KBM-7 (cell line): ENCODE measurements at regions not wholly inside any gene's neighbourhood (a gene's known extent, or its start where the extent isn't known, plus 50 kb on each side); places are given as distances from the start of the nearest gene placed in this dataset.
"Not testable (repeated sequence)": the region's sequence is repeated elsewhere in the genome, so short reads cannot be mapped to it uniquely, and the experiment has no call there.

Experiments used
- DNase-seq: peaks from one replicate; pipeline ENCODE4 v3.0.0-alpha.2; 2015
- in situ Hi-C: fragments of 300-500 bp; cut with MboI; formaldehyde crosslinking; loops from 2 replicates; pipeline ENCODE4 v1.14.3; 2020; ENCODE audit warnings: low sequenced_read_pairs, low pct_unique_long_range_greater_than_20kb, mixed read lengths

DNA sequence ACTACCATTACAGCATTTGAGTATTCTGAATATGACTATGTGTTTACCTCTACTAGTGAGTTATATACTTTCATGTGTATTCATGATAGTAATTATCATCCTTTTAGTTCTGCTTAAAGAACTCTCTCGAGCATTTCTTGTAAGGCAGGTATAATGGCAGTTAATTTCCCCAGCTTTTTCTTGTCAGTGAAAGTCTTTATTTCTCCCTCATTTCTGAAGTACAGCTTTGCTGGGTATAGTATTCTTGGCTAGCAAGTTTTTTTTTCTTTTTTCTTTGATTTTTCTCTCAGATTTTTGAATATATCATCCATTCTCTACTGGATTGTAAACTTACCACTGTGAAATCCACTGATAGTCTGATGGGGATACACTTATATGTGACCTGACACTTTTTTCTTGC, 165.9 kb upstream of the ARHGAP5 start:
- no peak for DNase-seq
- in situ Hi-C loops: no loop called here

DNA sequence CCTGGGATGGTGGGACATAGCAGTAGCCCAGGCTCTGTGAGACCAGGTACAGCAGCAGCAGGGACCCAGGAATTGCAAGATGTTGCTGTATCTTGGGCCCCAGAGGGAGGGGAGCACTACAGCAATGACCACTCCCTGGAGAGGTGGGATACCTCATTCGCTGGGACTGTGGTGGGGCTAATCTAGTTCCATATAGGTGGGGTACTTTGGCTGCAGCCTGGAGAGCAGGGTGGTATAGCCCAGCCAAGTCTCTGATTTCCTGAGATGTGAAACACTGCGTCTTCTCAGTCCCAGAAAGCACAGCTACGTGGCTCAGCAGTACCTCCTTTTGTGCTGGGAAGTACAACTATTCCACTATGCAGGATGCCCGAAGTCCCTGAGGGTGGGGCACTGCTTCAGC, 163.7 kb upstream of the ARHGAP5 start:
- in situ Hi-C loops: no loop called here
- DNase-seq: no peak

DNA sequence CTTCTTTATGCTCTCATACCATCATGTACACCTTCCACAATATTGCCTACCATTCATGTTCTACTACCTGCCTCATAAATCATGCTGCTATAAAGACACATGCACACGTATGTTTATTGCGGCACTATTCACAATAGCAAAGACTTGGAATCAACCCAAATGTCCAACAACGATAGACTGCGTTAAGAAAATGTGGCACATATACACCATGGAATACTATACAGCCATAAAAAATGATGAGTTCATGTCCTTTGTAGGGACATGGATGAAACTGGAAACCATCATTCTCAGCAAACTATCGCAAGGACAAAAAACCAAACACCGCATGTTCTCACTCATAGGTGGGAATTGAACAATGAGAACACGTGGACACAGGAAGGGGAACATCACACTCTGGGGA, 158.8 kb upstream of the ARHGAP5 start:
- DNase-seq, in situ Hi-C loops: not testable (repeated sequence)

GRCh38 chr14:31920001-31920400, 157.1 kb upstream of the ARHGAP5 start:
- in situ Hi-C loops: no loop called here
- DNase-seq: no peak

GRCh38 chr14:31920989-31921650, 156.0 kb upstream of the ARHGAP5 start:
- no peak for DNase-seq
- in situ Hi-C loops: no loop called here

DNA sequence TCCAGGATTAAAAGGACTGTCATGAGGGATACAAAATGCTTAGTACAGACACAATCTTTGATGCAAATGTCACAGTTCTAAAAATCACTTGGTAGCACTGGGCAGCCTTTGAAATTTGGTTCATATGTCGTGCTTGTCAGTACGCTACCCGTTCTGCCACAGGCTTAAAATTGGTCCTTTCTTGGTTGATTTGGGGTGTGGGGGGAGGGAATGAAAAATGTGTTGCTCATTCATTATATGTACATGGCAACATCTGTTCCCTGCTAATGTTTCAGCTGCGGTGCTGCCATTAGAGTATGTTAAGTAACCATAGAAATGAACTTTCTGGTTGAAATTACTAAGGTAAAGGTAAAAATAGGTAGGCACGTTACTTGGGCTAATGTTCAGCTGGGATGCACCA, 155.4 kb upstream of the ARHGAP5 start:
- no peak for DNase-seq
- in situ Hi-C loops: no loop called here

GRCh38 chr14:31926123-31926522, 151.0 kb upstream of the ARHGAP5 start:
- in situ Hi-C loops: loop anchor here (25.0 kb wide), 1 partner anchor 336 kb away; no protein-coding TSS in a partner anchor
- DNase-seq: peak; percentile 54

DNA sequence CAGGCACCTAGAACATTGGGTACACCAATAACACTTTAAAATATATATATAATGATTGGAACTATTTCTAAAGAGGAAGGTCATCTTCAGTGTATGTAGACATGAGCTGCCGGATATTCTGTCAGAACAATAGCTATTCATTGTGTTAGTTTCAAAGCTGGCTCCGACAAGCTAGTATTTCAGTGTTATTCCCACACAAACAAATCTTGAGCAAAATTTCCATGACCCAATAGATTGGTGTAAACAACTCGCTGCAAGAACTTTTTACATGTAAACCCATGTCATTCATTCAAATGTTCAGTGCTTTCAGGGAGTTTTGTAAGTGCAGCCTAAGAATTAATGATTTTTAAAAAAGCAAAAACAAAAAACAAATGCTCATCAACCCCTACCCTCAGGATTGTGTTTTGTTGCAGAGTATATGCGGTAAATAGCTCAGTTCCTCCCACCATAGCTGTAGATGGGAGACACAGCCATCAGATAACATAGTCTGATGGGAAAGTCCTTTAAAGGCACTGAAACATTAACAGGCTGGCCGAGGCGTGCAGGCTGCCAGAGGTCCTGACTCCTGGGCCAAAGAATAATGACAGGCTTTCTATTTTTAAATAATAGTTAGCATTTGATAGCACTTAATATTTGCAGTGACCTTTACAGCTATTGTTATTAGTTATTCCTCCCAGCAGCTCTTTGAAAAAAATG, 150.3 kb upstream of the ARHGAP5 start:
- DNase-seq: no peak
- in situ Hi-C loops: loop anchor here (25.0 kb wide), 1 partner anchor 336 kb away; no protein-coding TSS in a partner anchor

DNA sequence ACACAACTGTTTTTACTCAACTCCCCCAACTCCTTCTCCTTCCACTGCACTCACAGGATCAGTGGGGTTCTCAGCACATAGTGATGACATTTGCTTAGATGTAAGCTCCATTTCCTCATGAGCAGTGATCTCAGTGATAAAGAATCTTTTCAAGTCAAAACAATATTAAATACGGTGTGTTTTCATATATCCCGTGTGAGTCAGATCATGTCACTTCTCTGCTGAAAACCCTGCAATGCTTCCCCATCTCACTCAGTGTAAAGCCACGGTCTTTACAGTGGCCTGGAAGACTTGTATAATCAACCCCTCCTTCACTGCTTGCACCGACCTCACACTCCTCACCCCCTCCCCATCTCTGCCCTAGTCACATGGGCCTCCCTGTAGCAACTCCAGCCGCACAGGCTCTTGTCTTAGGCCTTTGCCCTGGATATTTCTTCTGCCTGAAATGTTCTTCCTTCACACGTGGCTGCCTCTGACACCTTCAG, 149.7 kb upstream of the ARHGAP5 start:
- in situ Hi-C loops: loop anchor here (25.0 kb wide), 1 partner anchor 335 kb away; no protein-coding TSS in a partner anchor
- DNase-seq: no peak

DNA sequence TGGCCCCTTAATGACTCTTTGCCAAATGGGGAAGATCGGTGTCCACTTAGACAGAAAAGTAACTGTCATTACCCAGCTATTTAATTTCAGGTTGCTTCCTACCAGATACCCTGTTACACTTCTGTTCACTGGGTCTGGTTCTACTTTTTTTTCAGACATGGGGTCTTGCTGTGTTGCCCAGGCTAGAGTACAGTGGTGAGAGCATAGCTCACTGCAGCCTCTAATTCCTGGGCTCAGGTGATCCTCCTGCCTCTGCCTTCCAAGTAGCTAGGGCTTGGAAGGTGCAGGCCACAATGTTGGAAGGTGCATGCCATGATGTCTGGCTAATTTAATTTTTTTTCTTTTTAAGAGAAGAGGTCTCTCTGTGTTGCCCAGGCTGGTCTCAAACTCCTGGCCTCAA, 147.0 kb upstream of the ARHGAP5 start:
- DNase-seq: no peak
- in situ Hi-C loops: loop anchor here (25.0 kb wide), 1 partner anchor 332 kb away; no protein-coding TSS in a partner anchor

GRCh38 chr14:31930493-31931240, 146.4 kb upstream of the ARHGAP5 start:
- DNase-seq: no peak
- in situ Hi-C loops: loop anchor here (25.0 kb wide), 1 partner anchor 332 kb away; no protein-coding TSS in a partner anchor

- DNase-seq: no peak
- in situ Hi-C loops: loop anchor here (25.0 kb wide), 1 partner anchor 330 kb away; no protein-coding TSS in a partner anchor
These were observed 144.4 kb upstream of the ARHGAP5 start for GRCh38 chr14:31932675-31933074.

DNA sequence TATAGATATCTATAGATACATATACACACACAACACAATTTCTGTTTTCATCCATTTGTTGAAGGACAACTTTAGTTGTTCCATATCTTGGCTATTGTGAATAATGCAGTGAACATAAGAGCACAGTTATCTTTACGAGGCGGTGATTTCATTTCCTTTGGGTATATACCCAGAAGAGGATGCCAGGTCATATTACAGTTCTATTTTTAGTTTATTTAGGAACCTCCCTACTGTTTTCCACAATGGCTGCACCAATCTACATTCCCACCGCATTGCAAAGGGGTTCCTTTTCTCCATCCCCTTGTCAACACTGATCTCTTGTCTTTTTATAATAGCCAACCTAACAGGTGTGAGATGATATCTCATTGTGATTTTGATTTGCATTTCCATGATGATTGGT, 143.4 kb upstream of the ARHGAP5 start:
- in situ Hi-C loops: loop anchor here (25.0 kb wide), 1 partner anchor 329 kb away; no protein-coding TSS in a partner anchor
- no peak for DNase-seq

DNA sequence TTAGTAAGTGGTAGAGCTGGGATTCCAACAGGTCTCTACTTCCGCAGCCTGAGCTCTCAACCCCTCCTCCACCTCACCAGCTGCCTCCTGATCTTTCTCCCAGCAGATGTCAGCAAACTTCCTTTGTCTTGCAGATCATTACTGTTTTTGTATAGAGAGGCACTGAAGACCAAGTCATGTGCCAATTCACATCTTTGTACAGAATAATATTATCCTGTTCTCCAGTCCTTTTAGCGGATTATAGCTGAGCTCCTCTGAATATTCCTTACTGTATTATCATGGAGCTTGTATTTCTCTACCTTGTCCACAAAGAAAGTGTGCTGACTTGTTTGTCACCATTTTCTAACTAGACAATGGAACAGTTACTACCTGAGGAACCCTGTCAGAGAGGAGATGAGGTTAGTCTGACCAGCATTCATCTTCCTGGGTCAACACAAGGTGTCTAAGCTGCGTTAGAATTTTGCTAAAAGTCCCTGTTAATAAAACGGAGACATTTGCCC, 142.3 kb upstream of the ARHGAP5 start:
- in situ Hi-C loops: loop anchor here (25.0 kb wide), 1 partner anchor 327 kb away; no protein-coding TSS in a partner anchor
- peak; percentile 62 for DNase-seq

- in situ Hi-C loops: loop anchor here (25.0 kb wide), 1 partner anchor 327 kb away; no protein-coding TSS in a partner anchor
- no peak for DNase-seq
These were observed 141.7 kb upstream of the ARHGAP5 start for GRCh38 chr14:31935391-31935790.

- no peak for DNase-seq
- in situ Hi-C loops: loop anchor here (25.0 kb wide), 1 partner anchor 326 kb away; no protein-coding TSS in a partner anchor
These were observed 141.0 kb upstream of the ARHGAP5 start for GRCh38 chr14:31936115-31936514.

GRCh38 chr14:31937730-31938346, 139.3 kb upstream of the ARHGAP5 start:
- in situ Hi-C loops: loop anchor here (25.0 kb wide), 1 partner anchor 324 kb away; no protein-coding TSS in a partner anchor
- no peak for DNase-seq

DNA sequence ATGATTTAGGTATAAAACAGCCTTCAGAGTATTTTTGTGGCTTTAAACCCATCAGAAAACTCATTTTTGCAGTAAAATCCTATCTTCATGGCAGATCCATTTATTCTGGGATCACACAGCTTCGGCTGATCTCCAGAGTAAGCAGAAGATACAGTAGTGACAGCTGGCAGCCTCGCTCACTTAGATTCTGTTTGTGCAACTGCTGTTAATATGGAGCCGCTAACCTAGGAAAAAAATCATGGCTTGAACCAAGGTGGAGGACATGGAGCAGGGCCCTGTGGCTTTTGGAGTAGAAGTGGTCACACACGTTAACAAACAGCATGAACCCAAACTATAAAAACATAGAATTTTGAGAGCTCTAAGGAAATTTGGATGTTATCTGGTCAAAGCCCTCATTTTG, 137.2 kb upstream of the ARHGAP5 start:
- DNase-seq: no peak
- in situ Hi-C loops: loop anchor here (25.0 kb wide), 1 partner anchor 322 kb away; no protein-coding TSS in a partner anchor

DNA sequence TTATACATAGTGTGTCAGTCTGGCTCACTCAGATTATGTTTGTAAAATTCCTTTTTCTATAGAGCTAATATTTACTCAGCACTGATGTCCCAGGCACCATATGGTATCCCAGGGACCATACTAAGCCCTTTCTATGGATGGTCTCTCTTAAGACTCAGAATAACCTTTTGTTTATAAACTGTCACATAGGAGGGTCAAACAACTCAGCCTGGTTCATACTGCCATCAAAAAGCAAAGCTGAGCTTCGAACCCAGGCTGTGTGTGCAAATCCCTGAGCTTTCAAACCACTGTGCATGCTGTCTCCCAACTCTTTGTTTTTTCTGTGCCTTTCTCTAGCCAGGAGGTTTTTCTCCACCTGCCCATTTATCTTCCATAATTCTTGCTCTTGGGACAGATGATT, 135.6 kb upstream of the ARHGAP5 start:
- in situ Hi-C loops: loop anchor here (25.0 kb wide), 1 partner anchor 321 kb away; no protein-coding TSS in a partner anchor
- no peak for DNase-seq
